ENCODE measurements at regions not wholly inside any gene's neighbourhood (a gene's known extent, or its start where the extent isn't known, plus 50 kb on each side); places are given as distances from the start of the nearest gene placed in this dataset.

- TF ChIP-seq DPF2 (IDR thresholded peaks at IDR 0.05) = no peak
Observed at GRCh38 chr12:126434412-126434985, 1369.3 kb downstream of the AACS start (continued).

- CTCF ChIA-PET = no interaction called here
- BruUV-seq (replicated peaks) = no TSS peak
Observed at GRCh38 chr12:126436041-126436440, 1370.8 kb downstream of the AACS start.

More at GRCh38 chr12:126436041-126436440, 1370.8 kb downstream of the AACS start:
- Histone ChIP-seq H3K36me3 (ENCODE audit: control insufficient read depth in 2 of 2, insufficient read depth in 2 of 2, low read length in 1 of 2) (no peaks in the 10 kb centered on the region), H2AFZ (ENCODE audit: control insufficient read depth, low read depth, low read length) (no peak overlapping the region), H4K20me1 (ENCODE audit: control insufficient read depth, insufficient read depth) (no peaks in the 10 kb centered on the region), H3K4me1 (ENCODE audit: control insufficient read depth, insufficient read depth, low read length) (no peaks in the 10 kb centered on the region), H3K4me2 (ENCODE audit: control insufficient read depth, insufficient read depth) (no peak overlapping the region), H3K4me3 (no peak overlapping the region), H3K79me2 (ENCODE audit: control insufficient read depth, insufficient read depth, low read length) (no peaks in the 10 kb centered on the region), H3K27ac (ENCODE audit: control insufficient read depth, insufficient read depth) (no peak overlapping the region), H3K27me3 (replicated peaks in 1 of 2; ENCODE audit: control insufficient read depth in 2 of 2, insufficient read depth in 2 of 2, low read length in 1 of 2) (no peaks in the 10 kb centered on the region), H3K9ac (ENCODE audit: control insufficient read depth, insufficient read depth, low read length) (no peak overlapping the region), H3K9me3 (replicated peaks; ENCODE audit: control insufficient read depth, insufficient read depth, low read length) (no peaks in the 10 kb centered on the region)
- TF ChIP-seq E2F8 (IDR thresholded peaks at IDR 0.05; ENCODE audit: low read depth, partially characterized antibody) (no peak), TBL1XR1 (IDR thresholded peaks at IDR 0.05; ENCODE audit: low read depth, low read length) (no peak), SP1 (IDR thresholded peaks at IDR 0.05; ENCODE audit: low read depth, low read length) (no peak), YY1 (IDR thresholded peaks at IDR 0.05; ENCODE audit: low read depth, low read length) (no peak), FOXM1 (IDR thresholded peaks at IDR 0.05; ENCODE audit: low read depth, low read length) (no peak), ZBTB40 (IDR thresholded peaks at IDR 0.05; ENCODE audit: borderline replicate concordance) (no peak), RCOR1 (conservative IDR thresholded peaks at IDR 0.05; ENCODE audit: low read depth, low read length) (no peak), KDM1A (IDR thresholded peaks at IDR 0.05; ENCODE audit: borderline replicate concordance) (no peak)
- DNase-seq (ENCODE audit: low read depth, low spot score) = no peak
- intact Hi-C loops (cut with micrococcal nuclease; ENCODE audit: unreplicated experiment) = no loop called here
- 0% methylated on average over 3 of the region's 3 CpGs for WGBS (ENCODE audit: insufficient coverage, insufficient replicate concordance, low lambda C conversion rate, missing lambda C conversion rate)
- RAD21 ChIA-PET (ENCODE audit: unreplicated experiment) = no interaction called here
- POLR2A ChIA-PET = no interaction called here
- ATAC-seq = no peak
- in situ Hi-C loops (cut with MboI) = no loop called here
- no peak for FAIRE-seq
- SMC1A ChIA-PET (ENCODE audit: uncharacterized antibody, unreplicated experiment) = no interaction called here
